GM18498 (cell line): ENCODE measurements at regions not wholly inside any gene's neighbourhood (a gene's known extent, or its start where the extent isn't known, plus 50 kb on each side); places are given as distances from the start of the nearest gene placed in this dataset.

ENCODE experiments used
- ATAC-seq: cut with Tn5 transposase; IDR thresholded peaks from one replicate; pipeline ENCODE4 v1.9.1; 2021; ENCODE audit warnings: mild to moderate bottlenecking, moderate library complexity; ENCODE audit not compliant: unreplicated experiment

DNA sequence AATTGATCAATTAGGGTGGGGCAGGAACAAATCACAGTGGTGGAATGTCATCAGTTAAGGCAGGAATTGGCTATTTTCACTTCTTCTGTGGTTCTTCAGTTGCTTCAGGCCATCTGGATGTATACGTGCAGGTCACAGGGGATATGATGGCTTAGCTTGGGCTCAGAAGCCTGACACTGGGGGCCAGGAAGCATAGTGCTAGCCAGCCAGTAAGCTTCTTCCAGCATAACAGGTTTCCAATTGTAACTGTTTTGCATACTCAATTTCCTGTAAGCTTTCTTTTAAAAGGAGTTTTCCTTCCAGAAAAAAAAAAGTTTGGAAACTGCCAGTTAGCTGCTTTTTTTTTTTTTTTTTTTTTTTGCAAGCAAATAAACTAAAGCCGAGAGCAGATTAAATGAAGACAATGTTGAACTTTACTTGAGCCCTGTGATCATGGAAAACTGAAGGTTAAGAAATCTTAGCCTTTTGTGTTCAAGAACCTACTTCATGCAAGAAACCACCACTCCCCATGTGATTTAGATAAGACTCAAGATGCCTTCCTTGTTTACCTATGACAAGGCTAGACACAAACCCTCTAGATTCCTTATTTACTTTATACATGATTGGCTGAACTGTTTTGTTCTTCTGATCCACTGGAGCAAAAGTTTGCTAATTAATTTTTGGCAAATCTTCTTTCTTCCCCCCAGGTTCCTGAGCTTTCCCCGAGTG lies 126.9 kb upstream of the LINC00305 start:
- no peak for ATAC-seq

DNA sequence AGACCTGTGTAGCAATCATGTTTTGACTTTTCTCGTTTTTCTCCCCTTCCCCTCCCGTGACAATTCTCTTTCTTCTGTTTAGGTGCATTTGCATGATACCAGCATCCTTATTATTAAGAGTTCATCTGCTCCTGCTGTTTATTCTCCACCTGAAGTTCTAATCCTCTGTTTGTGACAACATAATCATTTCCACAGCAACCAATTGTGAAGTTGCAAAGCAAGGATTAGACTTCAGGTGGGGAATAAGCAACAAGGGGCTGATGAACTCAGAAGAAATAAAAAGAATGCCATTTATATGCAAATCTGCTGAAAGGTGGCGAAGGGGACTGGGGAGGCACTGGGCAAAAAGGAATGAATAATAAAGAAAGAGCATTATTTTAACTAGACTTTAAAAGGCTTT lies 124.8 kb upstream of the LINC00305 start:
- ATAC-seq = no peak

DNA sequence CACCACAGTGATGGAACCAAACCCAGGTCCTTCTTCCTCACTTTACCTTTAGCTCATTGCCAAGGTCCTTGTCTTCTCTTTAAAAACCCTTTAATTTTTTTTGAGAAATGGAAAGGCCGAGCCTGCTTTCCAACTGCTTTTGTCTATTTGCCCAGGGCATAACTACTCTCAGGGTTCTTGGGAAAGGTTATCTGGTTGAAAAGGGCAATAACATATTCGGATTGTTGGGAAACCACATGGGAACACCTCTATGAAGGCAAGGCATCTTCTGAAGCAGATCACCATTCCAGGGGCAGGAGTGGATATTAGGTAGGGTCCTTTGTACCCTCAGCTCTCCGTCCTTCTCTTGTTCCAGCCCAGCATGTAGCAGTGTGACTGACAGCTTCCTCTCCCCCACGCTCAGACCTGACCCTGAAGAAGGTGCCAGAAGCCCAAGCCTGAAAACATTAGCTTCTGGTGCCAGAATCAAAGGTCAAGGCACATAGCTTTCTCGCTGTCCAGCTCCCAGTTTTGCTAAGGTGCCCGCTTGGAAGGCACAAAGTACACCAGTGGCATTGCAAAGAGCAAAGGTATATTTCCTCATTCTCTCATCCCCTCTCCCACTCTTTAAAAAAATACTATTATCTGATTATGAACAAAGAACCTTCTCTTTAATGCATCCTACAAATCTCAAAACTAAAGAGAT lies 123.2 kb upstream of the LINC00305 start:
- no peak for ATAC-seq

DNA sequence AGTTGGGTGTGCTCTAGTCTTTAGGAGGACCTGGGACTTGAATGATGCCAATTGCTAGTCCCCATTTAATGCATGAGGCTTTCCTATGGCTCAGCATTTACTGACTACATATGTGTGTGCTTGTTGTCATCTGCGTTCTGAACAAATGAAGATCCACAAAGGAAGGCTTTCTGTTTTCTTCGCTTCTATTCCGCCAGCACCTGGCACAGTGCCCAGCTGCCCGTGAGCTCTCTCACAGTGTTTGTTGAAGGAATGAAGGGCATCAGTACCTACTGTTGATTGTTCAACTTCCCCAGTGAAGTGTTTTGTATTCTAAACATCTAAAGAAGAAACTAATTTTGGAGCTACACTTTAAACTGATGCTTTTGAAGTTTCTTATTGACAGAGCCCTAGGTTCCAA lies 122.4 kb upstream of the LINC00305 start:
- ATAC-seq = no peak

DNA sequence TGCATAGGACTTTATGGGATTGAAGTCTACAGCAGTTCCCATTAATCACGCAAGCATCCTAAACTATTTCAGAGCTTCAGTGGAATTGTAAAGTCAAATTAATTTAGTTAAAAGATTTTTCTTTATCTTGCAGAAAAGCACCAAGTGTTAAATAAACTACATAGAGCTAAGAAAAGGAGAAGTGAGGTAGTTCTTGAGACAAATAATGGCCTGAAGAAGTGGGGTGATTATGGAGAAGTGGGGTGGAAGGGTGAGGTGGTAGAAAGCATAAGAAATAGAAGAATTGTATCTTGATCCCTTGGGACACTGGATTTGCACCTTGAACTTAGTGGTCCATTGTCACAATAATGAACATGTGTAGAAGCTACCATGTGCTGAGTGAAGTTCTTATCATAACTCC lies 121.7 kb upstream of the LINC00305 start:
- ATAC-seq = no peak

DNA sequence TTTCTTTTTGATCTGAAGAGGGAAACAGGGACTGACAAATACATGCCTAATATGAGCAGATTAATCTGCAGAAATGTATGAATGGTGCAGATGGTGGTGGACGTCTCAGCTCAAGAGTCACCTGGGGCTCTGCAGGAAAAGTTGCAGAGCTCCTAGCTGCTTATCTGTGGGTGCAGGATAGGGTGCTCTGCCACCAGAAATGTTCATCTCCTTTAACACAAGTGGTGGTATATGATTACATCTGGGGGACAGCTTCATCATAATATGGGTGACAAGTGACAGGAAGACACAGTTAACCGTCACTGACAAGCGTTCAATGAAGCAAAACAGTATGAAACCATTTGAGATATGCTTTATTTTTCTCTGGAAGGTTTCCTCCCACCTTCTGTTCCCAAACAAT lies 121.2 kb upstream of the LINC00305 start:
- no peak for ATAC-seq

DNA sequence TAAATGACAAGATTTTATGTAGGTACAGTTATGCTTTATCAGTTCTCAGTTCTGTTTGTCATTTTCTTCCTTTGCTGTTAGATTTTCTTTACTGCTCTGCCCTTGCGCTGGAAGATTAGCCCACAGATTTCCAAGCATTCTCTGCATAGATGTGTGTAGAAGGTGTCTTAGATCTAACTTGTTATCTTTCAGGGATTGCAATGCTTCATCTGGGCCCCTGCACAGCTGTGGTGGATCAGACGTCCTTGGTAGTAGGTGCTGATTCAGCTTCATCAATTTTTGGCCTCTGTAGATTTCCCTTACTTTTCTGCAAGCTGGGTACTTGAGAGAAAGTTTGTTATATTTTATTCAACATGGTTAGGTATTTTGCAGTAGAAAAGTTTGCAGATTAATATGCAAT lies 115.3 kb upstream of the LINC00305 start:
- no peak for ATAC-seq

DNA sequence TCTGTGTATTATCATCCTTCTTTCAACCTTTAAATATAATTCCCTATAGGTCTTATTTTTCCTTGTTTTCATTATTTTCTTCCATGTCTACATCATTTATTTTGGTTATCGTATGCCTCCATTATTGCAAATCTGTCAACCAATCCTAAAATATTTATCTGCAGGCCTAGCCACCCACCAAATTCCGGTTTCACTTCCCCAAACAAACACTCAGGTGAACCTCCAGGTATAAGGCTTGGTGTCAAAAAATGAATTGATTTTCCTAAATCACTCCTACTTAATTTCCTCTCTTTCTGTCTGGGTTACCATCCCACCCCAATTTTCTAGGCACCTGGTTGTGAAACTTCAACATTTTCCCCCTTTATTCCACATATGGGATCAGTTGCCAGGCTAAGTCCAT lies 111.9 kb upstream of the LINC00305 start:
- ATAC-seq = no peak

DNA sequence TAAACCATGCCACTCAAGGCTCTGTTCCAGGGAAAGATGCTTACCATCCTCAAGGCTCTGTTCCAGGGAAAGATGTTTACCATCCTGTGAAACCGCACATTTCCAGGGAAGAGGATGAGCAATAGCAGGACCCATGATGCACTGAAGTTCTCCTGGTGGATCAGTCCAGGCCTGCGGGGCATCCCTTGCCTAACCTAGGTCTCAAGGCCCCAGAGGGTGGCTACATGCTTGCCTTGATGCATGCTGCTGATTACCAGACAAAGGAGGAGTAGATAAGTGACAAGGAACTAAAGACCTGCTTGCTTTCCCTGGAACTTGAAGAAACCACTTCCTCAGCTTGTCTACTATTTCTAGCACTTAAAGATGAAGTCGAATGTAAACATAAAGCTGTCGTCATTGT lies 111.0 kb upstream of the LINC00305 start:
- ATAC-seq = no peak

DNA sequence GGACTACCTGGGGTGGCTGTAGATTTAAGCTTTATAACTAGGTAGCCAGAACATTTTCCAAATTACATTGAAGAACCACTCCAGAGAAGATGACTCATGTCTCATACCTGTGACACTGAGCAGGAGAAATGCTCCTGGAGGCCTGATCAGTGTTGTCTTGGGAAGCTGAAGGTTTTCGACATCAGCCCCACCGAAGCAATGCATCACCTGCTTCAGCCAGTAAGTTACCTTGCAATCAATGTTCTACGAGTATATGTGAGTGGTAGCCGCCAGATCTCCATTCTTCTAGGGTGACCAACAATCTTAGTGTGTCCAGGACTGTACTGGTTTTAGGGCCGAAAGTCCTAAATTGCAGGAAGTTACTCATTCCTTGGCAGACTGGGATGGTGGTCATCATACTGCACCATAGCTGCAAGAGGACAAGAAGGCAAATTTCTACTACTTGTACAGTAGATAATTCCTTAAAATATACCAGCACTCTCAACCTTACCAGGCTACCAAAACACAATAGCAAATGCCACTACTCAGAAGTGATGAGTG lies 109.3 kb upstream of the LINC00305 start:
- no peak for ATAC-seq

DNA sequence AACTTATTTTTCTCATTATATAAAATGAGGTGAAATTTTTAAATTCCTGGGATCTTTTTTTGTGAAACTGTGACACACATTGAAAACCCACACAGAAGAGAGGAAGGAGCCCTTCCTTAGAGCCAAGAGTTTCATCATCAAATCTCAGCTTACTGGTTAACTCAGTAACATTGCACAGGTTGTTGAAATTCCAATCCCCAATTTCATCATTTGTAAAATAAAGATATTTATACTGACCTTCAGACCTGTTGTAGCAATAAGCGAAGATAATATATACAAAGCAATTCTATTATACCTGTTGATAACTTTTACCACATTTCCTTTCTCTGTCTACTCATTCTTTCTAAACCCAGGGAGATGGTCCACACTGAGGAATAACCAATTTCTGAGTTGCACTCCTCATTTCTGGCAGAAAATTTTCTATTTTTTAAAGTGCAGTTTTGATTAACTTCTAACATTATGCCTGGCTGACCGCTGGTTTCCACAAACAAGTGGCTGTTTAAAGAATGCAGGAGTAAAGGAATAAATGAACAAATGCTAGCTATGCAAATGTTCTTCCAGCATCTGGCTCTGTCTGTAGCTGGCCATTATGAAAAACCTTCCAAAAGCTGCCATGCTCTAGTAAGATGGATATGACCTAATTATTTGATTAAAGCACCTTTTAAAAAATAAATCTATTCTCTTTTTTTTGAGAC lies 105.7 kb upstream of the LINC00305 start:
- ATAC-seq = no peak

DNA sequence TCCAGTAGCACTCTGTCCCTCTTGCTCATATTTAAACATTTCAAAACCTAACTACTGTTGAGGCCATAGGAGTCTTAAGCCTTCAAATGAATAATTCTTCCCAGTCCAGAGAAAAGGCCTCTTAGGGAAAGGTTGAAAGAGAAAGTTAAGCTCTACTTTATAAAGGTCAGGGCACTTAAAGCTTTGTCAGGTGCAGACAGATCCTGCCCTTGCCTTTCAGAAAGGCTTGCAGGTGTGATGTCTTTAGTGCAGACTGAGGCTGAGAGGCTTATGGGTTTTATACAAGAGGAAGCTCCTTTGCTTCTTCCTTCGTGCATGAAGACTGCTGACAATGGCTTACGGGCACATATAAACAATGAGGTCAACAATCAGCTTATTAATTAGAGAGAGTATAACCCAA lies 105.0 kb upstream of the LINC00305 start:
- no peak for ATAC-seq

DNA sequence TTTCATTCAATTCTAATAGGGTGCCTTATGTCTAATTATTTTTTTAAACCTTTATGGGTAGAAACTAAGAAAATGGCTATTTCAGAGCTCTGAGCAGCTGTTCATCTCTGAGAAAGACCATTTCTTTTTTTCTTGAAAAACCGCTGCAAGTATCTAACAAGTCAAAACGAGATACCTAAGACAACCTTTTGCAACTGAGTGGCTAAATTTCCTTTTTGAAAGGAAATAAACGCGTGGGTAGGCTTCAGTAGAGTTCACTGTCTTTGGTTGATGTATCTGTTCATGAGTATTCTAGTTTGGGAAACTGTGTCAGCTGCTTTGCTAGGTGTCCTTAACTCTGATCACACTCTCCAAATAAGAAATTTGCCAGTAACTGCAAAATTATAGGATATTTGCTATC lies 104.3 kb upstream of the LINC00305 start:
- ATAC-seq = no peak

DNA sequence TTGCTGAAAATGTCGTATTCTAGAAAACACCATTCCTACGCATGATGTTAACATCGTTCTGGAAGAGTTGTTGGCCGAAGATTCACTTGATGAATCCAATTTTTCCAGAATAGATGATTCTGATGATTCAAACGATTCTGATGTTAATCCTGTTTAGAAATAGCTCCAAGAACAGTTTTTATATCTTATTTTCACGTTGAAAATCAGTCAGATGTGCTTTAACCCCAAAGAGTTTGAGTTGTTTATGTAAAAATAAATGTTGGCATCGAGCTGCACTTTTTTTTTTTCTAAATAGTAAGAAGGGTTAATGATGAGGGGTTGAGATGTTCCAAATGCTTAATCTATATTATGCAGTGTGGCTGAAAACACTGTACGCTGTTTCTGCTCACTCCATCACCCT lies 99.9 kb upstream of the LINC00305 start:
- no peak for ATAC-seq

DNA sequence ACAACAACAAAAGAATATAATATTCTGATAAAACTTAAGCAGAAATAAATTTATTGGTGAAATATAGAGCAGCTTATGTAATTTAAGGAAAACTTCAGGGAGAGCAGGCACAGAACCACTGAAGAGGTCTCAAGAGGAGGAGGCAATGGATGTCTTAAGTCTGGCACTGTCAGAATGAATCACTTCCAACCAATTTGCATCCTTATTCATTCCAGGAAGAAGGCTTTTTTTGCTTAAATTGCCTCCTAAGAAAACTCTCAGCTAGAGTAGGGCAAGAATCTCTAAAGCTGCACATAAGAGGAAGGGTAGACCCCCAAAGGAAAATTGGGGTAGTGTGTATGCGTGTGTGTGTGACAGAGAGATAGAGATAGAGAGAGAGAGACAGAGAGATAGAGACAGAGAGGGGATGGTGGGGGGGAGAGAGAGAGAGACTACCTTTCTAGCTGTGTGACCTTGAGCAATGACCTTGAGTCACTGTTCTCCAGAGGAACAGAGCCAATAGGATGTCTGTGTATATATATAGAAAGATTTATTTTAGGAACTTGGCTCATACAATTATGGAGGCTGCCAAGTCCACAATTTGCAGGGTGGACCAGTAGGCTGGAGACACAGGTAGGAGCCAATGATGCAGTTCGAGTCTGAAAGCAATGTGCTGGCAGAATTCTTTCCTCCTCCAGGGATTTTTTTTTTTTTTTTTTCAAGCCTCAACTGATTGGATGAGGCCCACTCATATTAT lies 96.4 kb upstream of the LINC00305 start:
- ATAC-seq = no peak

DNA sequence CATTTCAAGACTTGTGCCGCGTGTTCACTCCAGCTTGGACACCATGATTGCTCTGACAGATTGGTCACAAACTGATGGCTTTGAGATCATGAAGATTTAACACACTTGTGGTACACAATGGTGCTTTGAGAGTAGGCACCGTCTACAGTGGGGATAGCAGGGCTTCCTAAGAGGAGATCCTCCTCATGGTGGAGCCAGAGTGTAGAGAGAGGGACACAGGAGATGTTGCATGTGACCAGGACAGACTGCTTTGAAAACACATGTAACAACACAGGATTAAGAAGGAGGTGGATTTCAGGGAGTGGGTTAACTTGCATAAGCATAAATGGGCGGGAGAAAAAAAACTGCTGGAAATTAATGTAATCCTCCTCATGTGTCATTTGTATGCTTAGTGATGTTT lies 95.7 kb upstream of the LINC00305 start:
- ATAC-seq = no peak

DNA sequence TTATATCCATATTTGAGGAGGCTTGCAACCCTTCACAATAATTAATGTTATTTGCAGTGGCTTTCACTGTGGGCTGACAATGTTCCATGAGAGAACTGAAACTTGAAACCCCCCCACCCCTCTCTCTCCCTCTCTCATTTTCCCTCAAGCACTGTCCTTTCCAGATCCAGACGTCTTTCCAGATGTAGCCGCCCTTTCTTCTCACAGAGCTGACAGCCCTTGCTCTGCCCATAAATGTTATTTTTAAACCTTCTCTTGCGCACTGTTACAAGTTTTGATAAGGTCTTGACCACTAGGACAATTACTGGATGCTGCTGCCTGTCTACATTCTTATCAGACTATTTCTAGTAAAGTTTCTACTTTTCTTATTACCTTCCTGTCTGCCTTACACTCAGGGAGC lies 91.4 kb upstream of the LINC00305 start:
- ATAC-seq = no peak

DNA sequence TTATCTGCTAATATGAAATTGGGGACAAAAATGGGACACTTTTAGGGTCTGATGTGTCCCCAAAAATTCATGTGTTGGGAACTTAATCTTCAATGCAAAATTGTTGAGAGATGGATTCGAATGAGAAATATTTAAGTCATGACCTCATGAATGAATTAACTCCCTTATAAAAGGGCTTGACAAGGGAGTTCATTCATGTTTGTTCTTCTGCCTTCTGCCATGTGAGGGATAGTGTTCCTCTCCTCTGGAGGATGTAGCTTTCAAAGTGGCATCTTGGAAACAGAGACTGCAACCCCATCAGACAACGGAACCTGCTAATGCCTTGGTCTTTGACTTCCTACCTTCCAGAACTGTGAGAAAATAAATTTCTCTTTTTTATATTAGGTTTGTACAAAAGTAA lies 89.2 kb upstream of the LINC00305 start:
- no peak for ATAC-seq

DNA sequence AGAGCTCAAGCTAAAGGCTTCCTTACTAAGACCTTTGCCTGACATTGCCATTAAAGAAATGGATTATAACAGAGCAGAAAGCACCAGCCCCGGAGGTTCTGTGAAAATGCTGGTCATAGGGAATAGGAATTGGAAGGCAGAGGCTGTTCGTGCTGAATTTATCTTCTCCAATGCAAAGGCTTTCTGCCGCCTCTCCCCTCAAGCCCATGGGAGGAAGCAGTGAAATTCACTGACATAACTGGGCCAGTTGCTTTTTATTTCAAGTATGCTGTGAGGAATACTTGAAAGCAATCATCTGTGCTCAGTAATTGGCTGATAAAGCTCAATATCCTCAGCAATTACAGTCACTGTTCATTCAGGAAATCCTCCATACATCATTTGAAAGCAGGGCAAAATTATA lies 85.4 kb upstream of the LINC00305 start:
- ATAC-seq = no peak

DNA sequence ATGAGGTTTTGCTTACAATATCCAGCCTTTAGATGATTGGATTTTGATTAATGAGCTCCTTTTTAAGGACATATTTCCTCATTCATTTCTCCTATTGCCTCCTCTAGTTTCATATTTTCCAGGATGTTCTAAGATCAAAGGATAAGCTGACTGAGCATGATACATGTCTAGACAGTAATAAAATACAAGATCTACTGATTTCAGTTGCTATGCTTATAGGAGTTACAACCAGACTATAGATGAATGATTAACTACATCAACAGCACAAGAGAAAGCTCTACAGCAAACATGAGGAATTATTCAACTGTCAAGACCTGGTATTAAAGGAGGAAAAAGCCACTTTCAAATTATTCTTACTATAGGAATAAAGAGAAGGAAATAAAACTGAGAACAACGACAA lies 85.0 kb upstream of the LINC00305 start:
- no peak for ATAC-seq

DNA sequence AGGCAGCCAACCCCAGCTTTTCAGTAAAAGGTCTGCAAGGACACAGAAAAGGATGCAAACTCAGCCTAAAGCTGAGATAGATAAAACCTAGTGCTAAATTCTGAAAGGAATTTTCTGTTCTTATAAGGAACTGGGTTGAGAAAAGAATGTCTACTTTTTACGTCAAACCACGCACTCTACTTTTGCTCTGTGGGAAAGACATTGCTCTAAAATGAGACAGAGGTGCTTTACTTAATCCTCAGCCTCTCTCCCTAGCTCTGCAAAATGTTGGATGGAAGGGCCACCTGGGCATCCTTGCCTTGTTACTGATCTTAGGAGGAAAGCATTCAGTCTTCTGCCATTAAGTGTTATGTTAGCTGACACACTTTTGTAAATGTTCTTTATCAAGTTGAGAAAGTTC lies 72.1 kb upstream of the LINC00305 start:
- ATAC-seq = no peak
